ENCODE measurements at regions not wholly inside any gene's neighbourhood (a gene's known extent, or its start where the extent isn't known, plus 50 kb on each side); places are given as distances from the start of the nearest gene placed in this dataset.

DNA sequence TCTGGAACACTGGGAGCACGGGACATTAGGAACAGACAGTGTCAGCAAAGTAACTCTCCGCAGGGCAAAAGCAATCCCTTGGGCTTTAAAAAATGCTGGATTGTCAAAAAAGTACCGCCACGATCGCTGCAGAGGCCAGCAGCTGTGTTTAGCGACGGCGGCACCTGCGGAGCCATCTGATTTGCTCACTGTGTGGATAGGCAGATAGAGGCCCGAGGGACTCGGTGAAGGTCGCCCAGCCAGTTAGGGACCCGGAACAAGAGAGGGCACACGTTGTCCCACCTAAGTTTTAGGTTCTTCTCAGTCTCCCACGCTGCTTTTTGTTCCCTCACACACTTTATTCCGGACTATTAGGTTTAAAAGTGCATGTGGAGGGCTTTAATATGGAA lies 238.3 kb downstream of the TEX29 start:
- Histone ChIP-seq H3K4me2 (ENCODE audit: low read length) (no peak overlapping the region), H3K27ac (no peak overlapping the region), H2AFZ (no peak overlapping the region), H3K36me3 (ENCODE audit: control insufficient read depth, insufficient read depth, low read length) (no peaks in the 10 kb centered on the region), H3K9ac (no peak overlapping the region), H3K4me3 (ENCODE audit: low read depth, low read length) (no peak overlapping the region), H3K4me1 (no peaks in the 10 kb centered on the region), H3K27me3 (ENCODE audit: control insufficient read depth, insufficient read depth, low read length) (no peaks in the 10 kb centered on the region), H3K9me3 (ENCODE audit: control insufficient read depth, low read length) (no peaks in the 10 kb centered on the region), H3K79me2 (no peaks in the 10 kb centered on the region)
- TF ChIP-seq, protein P1, sequence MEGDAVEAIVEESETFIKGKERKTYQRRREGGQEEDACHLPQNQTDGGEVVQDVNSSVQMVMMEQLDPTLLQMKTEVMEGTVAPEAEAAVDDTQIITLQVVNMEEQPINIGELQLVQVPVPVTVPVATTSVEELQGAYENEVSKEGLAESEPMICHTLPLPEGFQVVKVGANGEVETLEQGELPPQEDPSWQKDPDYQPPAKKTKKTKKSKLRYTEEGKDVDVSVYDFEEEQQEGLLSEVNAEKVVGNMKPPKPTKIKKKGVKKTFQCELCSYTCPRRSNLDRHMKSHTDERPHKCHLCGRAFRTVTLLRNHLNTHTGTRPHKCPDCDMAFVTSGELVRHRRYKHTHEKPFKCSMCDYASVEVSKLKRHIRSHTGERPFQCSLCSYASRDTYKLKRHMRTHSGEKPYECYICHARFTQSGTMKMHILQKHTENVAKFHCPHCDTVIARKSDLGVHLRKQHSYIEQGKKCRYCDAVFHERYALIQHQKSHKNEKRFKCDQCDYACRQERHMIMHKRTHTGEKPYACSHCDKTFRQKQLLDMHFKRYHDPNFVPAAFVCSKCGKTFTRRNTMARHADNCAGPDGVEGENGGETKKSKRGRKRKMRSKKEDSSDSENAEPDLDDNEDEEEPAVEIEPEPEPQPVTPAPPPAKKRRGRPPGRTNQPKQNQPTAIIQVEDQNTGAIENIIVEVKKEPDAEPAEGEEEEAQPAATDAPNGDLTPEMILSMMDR (IDR thresholded peaks at IDR 0.05) = no peak

DNA sequence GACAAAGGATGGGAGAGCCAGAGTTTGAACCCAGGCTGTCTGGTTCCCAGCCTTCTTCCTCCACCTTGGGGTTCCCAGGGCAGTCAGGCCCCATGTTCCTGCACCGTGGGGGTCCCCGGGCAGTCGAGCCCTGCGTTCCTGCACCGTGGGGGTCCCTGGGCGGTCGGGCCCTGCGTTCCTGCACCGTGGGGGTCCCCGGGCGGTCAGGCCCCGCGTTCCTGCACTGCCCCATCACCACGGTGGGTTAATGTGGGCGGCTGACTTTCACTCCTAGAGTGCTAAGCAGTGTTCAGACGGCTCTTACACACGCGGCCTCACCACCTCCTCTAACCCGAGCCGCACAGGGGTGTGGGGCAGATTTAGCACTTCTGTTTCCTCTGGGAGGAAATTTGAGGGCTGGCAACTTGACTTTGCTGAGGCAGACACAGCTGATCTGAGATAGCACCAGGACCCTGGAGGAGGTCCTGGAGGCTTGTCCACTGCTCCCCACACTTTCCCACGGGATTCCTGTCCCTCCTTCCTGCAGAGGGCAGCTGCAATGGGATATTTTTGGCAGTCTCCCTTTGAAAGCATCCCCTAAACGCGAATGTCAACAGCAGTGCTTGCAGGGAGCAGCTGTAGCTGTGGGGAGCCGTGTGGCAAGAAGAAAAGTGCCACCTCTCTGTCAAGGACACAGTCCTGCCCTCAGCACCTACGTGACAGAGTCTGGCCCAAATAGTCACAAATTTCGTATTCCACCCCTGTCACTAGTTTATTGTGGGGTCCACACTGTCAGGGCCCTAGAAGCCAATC lies 239.4 kb downstream of the TEX29 start:
- Histone ChIP-seq H3K4me2 (ENCODE audit: low read length) (no peak overlapping the region), H3K79me2 (no peaks in the 10 kb centered on the region), H2AFZ (no peak overlapping the region), H3K4me3 (ENCODE audit: low read depth, low read length) (no peak overlapping the region), H3K36me3 (ENCODE audit: control insufficient read depth, insufficient read depth, low read length) (no peaks in the 10 kb centered on the region), H3K27ac (no peak overlapping the region), H3K27me3 (ENCODE audit: control insufficient read depth, insufficient read depth, low read length) (no peaks in the 10 kb centered on the region), H3K9ac (no peak overlapping the region), H3K9me3 (ENCODE audit: control insufficient read depth, low read length) (no peaks in the 10 kb centered on the region), H3K4me1 (no peaks in the 10 kb centered on the region)
- TF ChIP-seq, protein P1 (IDR thresholded peaks at IDR 0.05) = no peak

DNA sequence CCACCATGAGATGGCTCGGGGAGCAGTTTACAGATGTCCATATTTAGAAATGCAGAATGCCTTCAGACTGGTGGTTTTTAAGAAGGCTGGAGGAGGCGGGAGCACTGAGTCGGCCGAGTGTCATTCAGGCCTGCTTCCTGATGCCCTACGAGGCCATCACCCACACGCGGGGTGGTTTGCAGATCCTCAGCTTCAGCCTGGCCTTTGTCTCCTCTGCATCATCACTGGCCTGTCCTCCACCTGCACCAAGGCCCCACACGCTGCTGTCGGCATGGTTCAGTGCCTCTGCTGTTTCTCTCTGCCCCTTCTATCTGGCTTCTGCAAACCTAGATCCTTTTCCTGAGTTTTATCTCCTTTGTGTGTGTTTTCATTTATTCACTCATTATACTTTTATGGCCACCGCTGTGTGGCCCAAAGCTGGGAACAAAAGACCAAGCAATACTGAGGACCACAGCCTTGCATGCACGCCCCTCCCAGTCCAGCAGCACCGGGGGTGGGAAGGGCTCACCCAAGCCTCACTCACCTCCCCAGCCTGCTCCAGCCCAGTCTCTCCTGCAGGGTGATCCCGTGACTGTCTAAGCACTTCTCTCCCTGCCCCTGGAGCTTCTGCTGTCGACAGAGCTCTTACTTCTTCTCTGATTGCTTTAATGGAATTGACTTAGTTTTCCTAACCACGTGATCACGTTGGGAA lies 240.8 kb downstream of the TEX29 start:
- Histone ChIP-seq H3K4me1 (no peaks in the 10 kb centered on the region), H3K27me3 (ENCODE audit: control insufficient read depth, insufficient read depth, low read length) (no peaks in the 10 kb centered on the region), H3K9me3 (ENCODE audit: control insufficient read depth, low read length) (no peaks in the 10 kb centered on the region), H3K4me3 (ENCODE audit: low read depth, low read length) (no peak overlapping the region), H3K79me2 (no peaks in the 10 kb centered on the region), H3K9ac (no peak overlapping the region), H3K4me2 (ENCODE audit: low read length) (no peak overlapping the region), H2AFZ (no peak overlapping the region), H3K36me3 (ENCODE audit: control insufficient read depth, insufficient read depth, low read length) (no peaks in the 10 kb centered on the region), H3K27ac (no peak overlapping the region)
- TF ChIP-seq, protein P1 (IDR thresholded peaks at IDR 0.05) = no peak

DNA sequence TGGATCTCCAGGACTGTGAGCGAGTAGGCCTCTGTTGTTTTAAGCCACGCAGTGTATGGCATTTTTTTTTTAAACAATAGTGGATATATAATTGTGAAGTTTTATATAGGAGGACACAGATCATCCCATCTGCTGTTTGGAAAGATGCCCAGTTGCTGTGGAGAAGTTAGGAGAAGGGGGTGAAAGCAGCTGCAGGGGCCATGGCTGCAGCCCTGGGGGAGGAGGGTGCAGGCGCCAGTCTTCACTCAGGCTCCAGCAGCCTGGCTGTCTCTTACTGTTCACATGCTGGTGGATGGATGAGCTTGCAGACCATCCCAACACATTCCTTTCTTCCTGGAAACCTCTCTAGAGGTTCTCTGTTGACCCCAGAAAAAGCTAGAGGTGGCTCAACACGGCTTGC lies 242.3 kb downstream of the TEX29 start:
- H3K79me2 ChIP-seq = no peaks in the 10 kb centered on the region
- no peak overlapping the region for H3K27ac ChIP-seq
- no peak overlapping the region for H3K4me3 ChIP-seq (ENCODE audit: low read depth, low read length)
- no peaks in the 10 kb centered on the region for H3K36me3 ChIP-seq (ENCODE audit: control insufficient read depth, insufficient read depth, low read length)
- H3K27me3 ChIP-seq (ENCODE audit: control insufficient read depth, insufficient read depth, low read length) = no peaks in the 10 kb centered on the region
- H3K9me3 ChIP-seq (ENCODE audit: control insufficient read depth, low read length) = no peaks in the 10 kb centered on the region
- H2AFZ ChIP-seq = no peak overlapping the region
- no peak overlapping the region for H3K4me2 ChIP-seq (ENCODE audit: low read length)
- no peaks in the 10 kb centered on the region for H3K4me1 ChIP-seq
- H3K9ac ChIP-seq = no peak overlapping the region
- TF ChIP-seq, protein P1 (IDR thresholded peaks at IDR 0.05) = no peak
